ENCODE measurements at regions not wholly inside any gene's neighbourhood (a gene's known extent, or its start where the extent isn't known, plus 50 kb on each side); places are given as distances from the start of the nearest gene placed in this dataset.

GRCh38 chr5:152288917-152289595 lies 116.0 kb downstream of the NMUR2 start:
- no peak for DNase-seq
- TF ChIP-seq CTCF (IDR thresholded peaks at IDR 0.05) = no peak
- intact Hi-C loops (cut with DNase I; ENCODE audit: low total_unique reads) = no loop called here
- H3K27me3 ChIP-seq = no peaks in the 10 kb centered on the region
- H3K4me1 ChIP-seq = peaks cover 0 to 22% (median 11%) of the 10 kb centered on the region in 4 donors
- H3K9me3 ChIP-seq = no peaks in the 10 kb centered on the region
- H3K36me3 ChIP-seq = no peaks in the 10 kb centered on the region
- H3K4me3 ChIP-seq = no peak overlapping the region
- H3K27ac ChIP-seq = peak overlapping the region; percentile 41 to 53

- Histone ChIP-seq H3K27me3 (no peaks in the 10 kb centered on the region), H3K36me3 (no peaks in the 10 kb centered on the region), H3K27ac (peak overlapping the region; percentile 41 to 53), H3K4me3 (no peak overlapping the region), H3K9me3 (no peaks in the 10 kb centered on the region), H3K4me1 (peaks cover 0 to 22% (median 11%) of the 10 kb centered on the region in 4 donors)
- DNase-seq = peak; percentile 49 to 84
- no peak for TF ChIP-seq CTCF (IDR thresholded peaks at IDR 0.05)
- intact Hi-C loops (cut with DNase I; ENCODE audit: low total_unique reads) = no loop called here
Observed at GRCh38 chr5:152288499-152288898, 116.6 kb downstream of the NMUR2 start.

- Histone ChIP-seq H3K4me1 (peaks cover 0 to 22% (median 11%) of the 10 kb centered on the region in 4 donors), H3K9me3 (no peaks in the 10 kb centered on the region), H3K36me3 (no peaks in the 10 kb centered on the region), H3K4me3 (no peak overlapping the region), H3K27ac (no peak overlapping the region), H3K27me3 (no peaks in the 10 kb centered on the region)
- TF ChIP-seq CTCF (IDR thresholded peaks at IDR 0.05) = no peak
- intact Hi-C loops (cut with DNase I; ENCODE audit: low total_unique reads) = no loop called here
- no peak for DNase-seq
Observed at GRCh38 chr5:152285764-152286163, 119.3 kb downstream of the NMUR2 start.

GRCh38 chr5:152282331-152282730 lies 122.7 kb downstream of the NMUR2 start:
- no peak overlapping the region for H3K27ac ChIP-seq
- no peaks in the 10 kb centered on the region for H3K4me1 ChIP-seq
- TF ChIP-seq CTCF (IDR thresholded peaks at IDR 0.05) = no peak
- H3K27me3 ChIP-seq = no peaks in the 10 kb centered on the region
- no peak overlapping the region for H3K4me3 ChIP-seq
- no peaks in the 10 kb centered on the region for H3K36me3 ChIP-seq
- intact Hi-C loops (cut with DNase I; ENCODE audit: low total_unique reads) = no loop called here
- no peaks in the 10 kb centered on the region for H3K9me3 ChIP-seq
- no peak for DNase-seq

- DNase-seq = no peak
- Histone ChIP-seq H3K27me3 (no peaks in the 10 kb centered on the region), H3K4me3 (no peak overlapping the region), H3K27ac (no peak overlapping the region), H3K4me1 (peaks cover 0 to 20% (median 0%) of the 10 kb centered on the region in 4 donors), H3K9me3 (no peaks in the 10 kb centered on the region), H3K36me3 (no peaks in the 10 kb centered on the region)
- intact Hi-C loops (cut with DNase I; ENCODE audit: low total_unique reads) = loop anchor here (10.0 kb wide), 1 partner anchor 453 kb away; no protein-coding TSS in a partner anchor
- TF ChIP-seq CTCF (IDR thresholded peaks at IDR 0.05) = no peak
Observed at GRCh38 chr5:152277936-152278335, 127.1 kb downstream of the NMUR2 start.

Data from tibial artery (tissue), 4 donors.